ENCODE measurements at regions not wholly inside any gene's neighbourhood (a gene's known extent, or its start where the extent isn't known, plus 50 kb on each side); places are given as distances from the start of the nearest gene placed in this dataset.

DNA sequence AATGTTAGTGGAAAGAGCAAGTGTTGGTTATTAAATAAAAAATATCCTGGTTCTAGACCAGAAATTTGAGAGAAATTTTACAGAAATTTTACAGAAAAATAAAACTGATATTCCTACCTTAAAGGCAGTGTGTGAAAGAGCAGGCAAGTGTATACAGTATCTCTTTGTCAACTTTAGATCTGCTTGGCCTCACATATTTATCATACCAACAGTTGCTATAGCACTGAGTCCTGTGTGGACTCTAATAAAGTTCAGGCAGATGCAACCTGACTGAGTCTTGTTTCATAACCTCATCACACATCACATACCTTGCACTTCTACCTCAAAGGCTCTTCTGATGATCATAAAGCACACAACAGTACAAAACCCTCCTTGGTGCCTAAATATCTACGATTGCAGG, 552.4 kb upstream of the PCDH15 start:
- DNase-seq (ENCODE audit: low read depth): no peak
- TF ChIP-seq, protein P1, sequence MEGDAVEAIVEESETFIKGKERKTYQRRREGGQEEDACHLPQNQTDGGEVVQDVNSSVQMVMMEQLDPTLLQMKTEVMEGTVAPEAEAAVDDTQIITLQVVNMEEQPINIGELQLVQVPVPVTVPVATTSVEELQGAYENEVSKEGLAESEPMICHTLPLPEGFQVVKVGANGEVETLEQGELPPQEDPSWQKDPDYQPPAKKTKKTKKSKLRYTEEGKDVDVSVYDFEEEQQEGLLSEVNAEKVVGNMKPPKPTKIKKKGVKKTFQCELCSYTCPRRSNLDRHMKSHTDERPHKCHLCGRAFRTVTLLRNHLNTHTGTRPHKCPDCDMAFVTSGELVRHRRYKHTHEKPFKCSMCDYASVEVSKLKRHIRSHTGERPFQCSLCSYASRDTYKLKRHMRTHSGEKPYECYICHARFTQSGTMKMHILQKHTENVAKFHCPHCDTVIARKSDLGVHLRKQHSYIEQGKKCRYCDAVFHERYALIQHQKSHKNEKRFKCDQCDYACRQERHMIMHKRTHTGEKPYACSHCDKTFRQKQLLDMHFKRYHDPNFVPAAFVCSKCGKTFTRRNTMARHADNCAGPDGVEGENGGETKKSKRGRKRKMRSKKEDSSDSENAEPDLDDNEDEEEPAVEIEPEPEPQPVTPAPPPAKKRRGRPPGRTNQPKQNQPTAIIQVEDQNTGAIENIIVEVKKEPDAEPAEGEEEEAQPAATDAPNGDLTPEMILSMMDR (conservative IDR thresholded peaks at IDR 0.05; ENCODE audit: low read depth, low read length): no peak
- H3K4me3 ChIP-seq (ENCODE audit: low read depth, low read length): no peak overlapping the region

DNA sequence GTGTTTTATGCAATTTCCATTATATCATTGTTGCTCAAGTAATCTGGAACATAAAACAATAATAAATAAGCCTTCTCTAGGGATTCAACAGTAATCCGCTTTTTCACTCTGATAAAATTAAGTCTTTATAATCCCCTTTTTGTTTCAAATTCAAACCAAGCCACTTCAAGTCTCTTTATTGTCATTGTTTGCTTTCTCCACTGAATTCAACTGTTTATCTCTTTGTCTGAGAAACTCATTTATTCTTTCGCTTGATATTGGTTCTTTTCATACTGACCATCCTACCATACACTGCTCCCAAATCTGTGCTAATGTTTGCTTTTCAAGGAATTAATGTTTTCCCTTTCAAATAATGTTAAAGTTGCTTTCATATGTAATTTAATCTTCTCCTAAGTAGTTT, 550.4 kb upstream of the PCDH15 start:
- H3K4me3 ChIP-seq (ENCODE audit: low read depth, low read length): no peak overlapping the region
- TF ChIP-seq, protein P1 (conservative IDR thresholded peaks at IDR 0.05; ENCODE audit: low read depth, low read length): no peak
- no peak for DNase-seq (ENCODE audit: low read depth)

DNA sequence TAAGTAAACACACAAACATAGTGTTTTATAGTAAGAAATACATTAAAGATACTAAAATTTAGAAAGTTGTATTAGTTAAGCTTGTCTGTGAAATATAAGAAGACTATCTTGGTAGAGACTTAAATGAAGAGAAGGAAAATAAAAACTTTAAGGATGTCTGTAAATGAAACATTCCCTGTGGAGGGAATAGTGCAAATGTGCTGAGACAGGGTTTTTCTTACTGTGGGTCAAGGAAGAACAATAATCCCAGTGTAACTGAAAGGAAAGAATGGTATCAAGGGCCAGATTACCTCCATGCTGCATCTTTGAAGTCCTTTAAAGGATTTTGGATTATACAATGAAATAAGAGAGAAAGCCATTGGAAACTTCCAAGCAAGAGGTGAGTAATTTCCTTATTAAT, 547.5 kb upstream of the PCDH15 start:
- TF ChIP-seq, protein P1 (conservative IDR thresholded peaks at IDR 0.05; ENCODE audit: low read depth, low read length): no peak
- H3K4me3 ChIP-seq (ENCODE audit: low read depth, low read length): no peak overlapping the region
- no peak for DNase-seq (ENCODE audit: low read depth)

DNA sequence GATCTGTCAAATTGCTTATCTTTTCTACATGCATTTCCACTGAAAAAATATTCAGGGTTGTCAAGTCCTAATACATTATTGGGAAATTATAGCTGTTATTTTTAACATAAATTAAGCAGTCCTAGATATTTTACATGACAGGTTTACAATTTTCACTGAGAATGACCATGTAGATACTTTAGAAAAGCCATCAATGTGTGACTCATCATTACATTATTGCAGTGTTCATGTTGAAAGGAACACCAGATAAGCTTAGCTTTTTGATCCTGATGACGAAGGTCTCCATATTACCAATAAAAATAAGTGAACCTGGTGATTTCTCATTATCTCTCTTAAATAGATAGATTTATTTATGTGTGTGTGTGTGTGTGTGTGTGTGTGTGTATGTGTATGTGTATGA, 529.5 kb upstream of the PCDH15 start:
- no peak overlapping the region for H3K4me3 ChIP-seq (ENCODE audit: low read depth, low read length)
- TF ChIP-seq, protein P1 (conservative IDR thresholded peaks at IDR 0.05; ENCODE audit: low read depth, low read length): no peak
- DNase-seq (ENCODE audit: low read depth): no peak

DNA sequence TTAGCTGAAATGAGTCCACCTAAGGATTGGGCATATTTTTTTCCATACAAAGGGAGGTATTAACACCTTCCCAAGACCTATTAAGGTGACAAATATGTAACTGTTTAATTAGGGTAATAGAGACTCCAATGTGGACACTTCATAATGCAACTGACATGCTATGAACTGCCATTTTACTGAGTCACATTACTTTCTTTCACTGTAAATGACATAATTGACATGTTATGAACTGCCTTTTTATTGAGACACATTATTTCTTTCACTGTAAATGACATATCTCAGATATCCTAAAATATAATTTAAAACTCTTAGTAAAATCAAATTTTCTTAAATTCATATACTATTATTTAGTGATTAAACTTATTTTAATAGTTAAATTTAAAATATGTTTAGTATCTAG, 528.8 kb upstream of the PCDH15 start:
- H3K4me3 ChIP-seq (ENCODE audit: low read depth, low read length): no peak overlapping the region
- TF ChIP-seq, protein P1 (conservative IDR thresholded peaks at IDR 0.05; ENCODE audit: low read depth, low read length): no peak
- DNase-seq (ENCODE audit: low read depth): no peak

DNA sequence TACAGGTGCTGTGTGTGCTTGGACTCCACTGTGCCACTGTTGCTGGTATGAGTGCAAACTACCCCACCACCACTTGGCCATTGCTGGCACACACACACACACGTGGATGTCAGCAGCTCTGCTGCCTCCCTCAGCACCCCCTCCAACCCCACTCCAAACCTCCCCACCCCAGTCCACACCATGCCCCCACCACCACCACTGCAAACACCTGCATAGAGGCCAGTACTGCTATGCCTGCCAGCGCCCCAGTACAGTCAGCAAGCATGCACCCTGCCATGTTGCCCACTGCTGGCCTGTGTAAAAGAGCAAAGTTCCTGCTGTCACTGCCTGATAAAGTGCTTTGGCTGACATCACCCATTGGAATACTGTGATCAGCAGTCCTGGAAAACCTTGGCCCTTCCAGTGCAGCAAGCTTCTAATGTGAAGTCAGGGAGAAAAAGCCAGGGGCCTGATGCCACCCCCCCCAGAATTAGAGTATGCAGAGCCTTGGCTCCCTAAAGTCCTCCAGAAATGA, 519.2 kb upstream of the PCDH15 start:
- TF ChIP-seq, protein P1 (conservative IDR thresholded peaks at IDR 0.05; ENCODE audit: low read depth, low read length): no peak
- no peak overlapping the region for H3K4me3 ChIP-seq (ENCODE audit: low read depth, low read length)
- no peak for DNase-seq (ENCODE audit: low read depth)

DNA sequence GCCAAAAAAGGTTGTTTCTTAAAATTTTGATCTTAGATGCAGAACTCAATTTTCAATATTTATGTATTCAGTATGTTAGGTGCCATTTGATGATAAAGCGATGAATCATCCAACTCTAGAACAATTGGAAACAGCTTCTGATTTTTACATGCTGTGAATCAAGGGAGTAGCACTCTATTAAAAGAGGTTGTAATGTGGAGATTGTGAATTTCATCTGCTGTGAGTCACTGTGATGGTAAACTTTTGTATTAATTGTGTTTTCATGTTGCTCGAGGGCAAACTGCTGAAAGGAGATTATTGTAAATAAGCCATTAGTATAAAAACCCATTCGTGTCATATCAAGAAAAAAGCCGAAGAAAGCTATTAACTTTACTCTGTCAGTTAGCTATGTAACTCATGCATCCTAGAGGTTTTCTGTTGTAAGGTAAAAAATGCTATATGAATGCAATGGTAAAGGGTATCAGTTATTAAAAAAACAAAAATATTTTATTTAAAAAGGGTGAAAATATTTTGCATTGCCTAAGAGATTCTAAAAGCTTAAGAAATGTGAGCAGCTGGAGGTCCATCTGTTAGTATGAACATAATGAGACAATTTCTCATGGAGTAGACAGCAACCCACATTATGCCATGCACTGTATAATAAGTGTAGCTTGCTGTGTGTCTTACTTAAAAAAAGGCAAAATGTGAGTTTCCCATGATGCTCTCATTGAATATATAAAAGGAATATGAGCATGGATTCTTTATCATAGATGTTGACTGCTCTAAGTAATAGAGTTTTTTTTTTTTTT, 511.0 kb upstream of the PCDH15 start:
- TF ChIP-seq, protein P1 (conservative IDR thresholded peaks at IDR 0.05; ENCODE audit: low read depth, low read length): no peak
- no peak overlapping the region for H3K4me3 ChIP-seq (ENCODE audit: low read depth, low read length)
- no peak for DNase-seq (ENCODE audit: low read depth)

Measured in epithelial cell of proximal tubule (primary cell).